Prostate gland (tissue), 2 donors: ENCODE measurements at regions not wholly inside any gene's neighbourhood (a gene's known extent, or its start where the extent isn't known, plus 50 kb on each side); places are given as distances from the start of the nearest gene placed in this dataset.

Experiments used
- POLR2A ChIP-seq: fragments of 450-650 bp; IDR thresholded peaks from one replicate; pipeline ENCODE4 v1.6.1; 2016; ENCODE audit warnings: antibody characterized with exemption, mild to moderate bottlenecking
- POLR2AphosphoS5 ChIP-seq: sonication (generic); formaldehyde crosslinking; IDR thresholded peaks from one replicate; pipeline ENCODE4 v1.6.1; 2017; ENCODE audit warnings: antibody characterized with exemption
- TF ChIP-seq, protein P1 (sequence below), 4 experiments: fragments of 200-600 bp in 2 of 4; fragments of 450-650 bp in 2 of 4; sonication (generic) in 2 of 4; IDR thresholded peaks; 1 replicate in 3 of 4; 2 replicates in 1 of 4; pipeline ENCODE4 v1.5.1; 2016 to 2019; ENCODE audit warnings: antibody characterized with exemption in 4 of 4, mild to moderate bottlenecking in 2 of 4, moderate library complexity in 2 of 4

DNA sequence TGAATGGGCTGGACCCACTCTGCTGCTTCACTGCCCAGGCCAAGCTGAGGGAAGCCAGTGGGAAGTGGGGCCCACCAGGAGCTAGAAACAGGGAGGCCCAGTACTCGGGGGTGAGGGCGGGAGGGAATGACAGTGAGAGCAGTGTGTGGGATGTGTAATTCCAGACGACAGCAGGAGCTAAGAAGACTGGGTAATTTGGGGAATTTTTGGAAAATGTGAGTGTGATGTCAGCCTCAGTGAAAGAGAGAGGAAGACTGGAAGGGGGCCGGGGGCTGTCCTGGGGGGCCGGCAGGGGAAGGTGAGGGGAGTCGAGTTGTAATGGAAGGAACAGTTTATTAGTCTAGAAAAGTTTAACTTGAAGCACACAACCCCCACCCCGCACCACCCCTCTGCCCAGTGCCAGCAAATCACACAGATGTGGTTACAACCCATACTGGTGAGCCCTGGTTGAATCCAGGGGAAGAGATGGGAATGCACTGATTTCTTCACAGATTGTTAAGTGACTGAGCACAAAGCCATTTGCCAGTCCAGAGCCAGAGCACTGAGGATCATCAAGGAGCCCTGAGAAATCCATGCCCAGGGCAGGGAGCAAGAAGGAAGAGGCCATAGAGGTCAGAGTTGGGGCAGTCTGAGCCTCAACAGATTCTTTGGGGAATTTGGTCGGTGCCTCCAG lies 76.7 kb upstream of the PKDCC start:
- TF ChIP-seq POLR2A (no peak), POLR2AphosphoS5 (no peak)
- TF ChIP-seq, protein P1, sequence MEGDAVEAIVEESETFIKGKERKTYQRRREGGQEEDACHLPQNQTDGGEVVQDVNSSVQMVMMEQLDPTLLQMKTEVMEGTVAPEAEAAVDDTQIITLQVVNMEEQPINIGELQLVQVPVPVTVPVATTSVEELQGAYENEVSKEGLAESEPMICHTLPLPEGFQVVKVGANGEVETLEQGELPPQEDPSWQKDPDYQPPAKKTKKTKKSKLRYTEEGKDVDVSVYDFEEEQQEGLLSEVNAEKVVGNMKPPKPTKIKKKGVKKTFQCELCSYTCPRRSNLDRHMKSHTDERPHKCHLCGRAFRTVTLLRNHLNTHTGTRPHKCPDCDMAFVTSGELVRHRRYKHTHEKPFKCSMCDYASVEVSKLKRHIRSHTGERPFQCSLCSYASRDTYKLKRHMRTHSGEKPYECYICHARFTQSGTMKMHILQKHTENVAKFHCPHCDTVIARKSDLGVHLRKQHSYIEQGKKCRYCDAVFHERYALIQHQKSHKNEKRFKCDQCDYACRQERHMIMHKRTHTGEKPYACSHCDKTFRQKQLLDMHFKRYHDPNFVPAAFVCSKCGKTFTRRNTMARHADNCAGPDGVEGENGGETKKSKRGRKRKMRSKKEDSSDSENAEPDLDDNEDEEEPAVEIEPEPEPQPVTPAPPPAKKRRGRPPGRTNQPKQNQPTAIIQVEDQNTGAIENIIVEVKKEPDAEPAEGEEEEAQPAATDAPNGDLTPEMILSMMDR (IDR thresholded peaks at IDR 0.05), result no peak
